ENCODE measurements at regions not wholly inside any gene's neighbourhood (a gene's known extent, or its start where the extent isn't known, plus 50 kb on each side); places are given as distances from the start of the nearest gene placed in this dataset.

DNA sequence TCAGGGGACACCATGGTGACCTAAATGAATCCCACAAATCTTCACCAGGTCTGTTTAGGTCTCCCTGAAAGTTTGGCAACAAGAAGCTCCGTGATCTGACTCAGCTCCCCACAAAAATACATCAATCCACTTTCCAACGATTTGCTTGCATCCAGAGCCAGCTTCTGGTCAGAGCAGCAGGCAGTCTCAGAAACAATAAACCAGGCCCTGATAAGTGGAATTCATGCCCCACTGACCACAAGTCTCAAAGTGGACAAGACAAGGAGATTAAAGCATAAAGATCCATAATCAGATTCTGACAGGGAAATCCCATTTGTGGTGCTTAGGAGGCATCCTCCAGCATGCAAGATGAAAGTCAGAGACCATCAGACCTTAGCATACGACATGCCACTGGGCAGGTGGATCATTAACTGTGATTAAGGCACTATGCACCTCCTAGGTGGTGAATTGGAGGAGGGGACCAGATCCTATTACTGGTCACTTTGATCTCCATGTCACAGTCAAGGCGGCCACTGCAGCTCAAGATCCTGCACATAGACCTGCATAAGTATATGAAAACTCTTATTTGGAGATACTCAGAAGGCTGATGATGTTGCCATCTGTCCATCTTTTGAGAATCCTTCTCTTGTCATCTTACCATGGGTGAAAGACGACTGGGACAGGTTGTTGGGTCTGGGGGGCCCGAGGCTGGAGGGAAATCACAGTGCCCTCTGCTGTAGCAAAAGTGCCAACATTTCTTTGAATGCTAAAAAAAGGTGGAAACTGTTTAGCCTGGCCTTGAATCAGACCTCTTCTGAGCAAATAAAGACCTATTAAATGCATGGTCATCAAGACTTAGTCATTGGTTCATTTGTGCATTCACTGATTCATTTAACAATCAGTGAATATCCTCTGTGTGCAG, 309.2 kb upstream of the CCL2 start:
- no peak overlapping the region for H3K4me3 ChIP-seq (ENCODE audit: low read depth in 1 of 2, low read length in 1 of 2)
- no peaks in the 10 kb centered on the region for H3K4me1 ChIP-seq (ENCODE audit: control insufficient read depth in 1 of 2, insufficient read depth in 1 of 2, low read depth in 1 of 2, low read length in 1 of 2)
- no peaks in the 10 kb centered on the region for H3K27me3 ChIP-seq
- no peaks in the 10 kb centered on the region for H3K36me3 ChIP-seq
- no peak overlapping the region for H3K27ac ChIP-seq
- TF ChIP-seq, protein P1, sequence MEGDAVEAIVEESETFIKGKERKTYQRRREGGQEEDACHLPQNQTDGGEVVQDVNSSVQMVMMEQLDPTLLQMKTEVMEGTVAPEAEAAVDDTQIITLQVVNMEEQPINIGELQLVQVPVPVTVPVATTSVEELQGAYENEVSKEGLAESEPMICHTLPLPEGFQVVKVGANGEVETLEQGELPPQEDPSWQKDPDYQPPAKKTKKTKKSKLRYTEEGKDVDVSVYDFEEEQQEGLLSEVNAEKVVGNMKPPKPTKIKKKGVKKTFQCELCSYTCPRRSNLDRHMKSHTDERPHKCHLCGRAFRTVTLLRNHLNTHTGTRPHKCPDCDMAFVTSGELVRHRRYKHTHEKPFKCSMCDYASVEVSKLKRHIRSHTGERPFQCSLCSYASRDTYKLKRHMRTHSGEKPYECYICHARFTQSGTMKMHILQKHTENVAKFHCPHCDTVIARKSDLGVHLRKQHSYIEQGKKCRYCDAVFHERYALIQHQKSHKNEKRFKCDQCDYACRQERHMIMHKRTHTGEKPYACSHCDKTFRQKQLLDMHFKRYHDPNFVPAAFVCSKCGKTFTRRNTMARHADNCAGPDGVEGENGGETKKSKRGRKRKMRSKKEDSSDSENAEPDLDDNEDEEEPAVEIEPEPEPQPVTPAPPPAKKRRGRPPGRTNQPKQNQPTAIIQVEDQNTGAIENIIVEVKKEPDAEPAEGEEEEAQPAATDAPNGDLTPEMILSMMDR (IDR thresholded peaks at IDR 0.05): no peak
- H3K9me3 ChIP-seq: no peaks in the 10 kb centered on the region

DNA sequence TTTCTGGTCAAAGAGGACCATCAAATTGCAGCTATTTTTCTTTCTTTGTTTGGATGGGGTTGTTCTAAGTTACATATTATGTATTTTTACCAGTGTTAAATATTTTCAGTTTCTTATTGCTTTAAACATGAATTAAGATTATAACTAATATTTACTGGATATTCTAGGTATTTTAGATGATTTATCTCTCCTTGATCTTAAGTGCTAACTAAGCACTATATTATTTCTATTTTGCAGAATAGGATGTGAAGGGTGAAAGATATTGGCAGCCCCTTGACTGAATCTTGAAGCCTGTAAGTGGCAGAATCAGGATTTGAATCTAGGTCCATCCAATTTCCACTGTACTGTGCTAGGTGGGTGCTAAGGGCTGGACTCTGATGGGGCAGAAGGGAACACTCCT, 307.3 kb upstream of the CCL2 start:
- H3K27me3 ChIP-seq: no peaks in the 10 kb centered on the region
- H3K9me3 ChIP-seq: no peaks in the 10 kb centered on the region
- H3K4me3 ChIP-seq (ENCODE audit: low read depth in 1 of 2, low read length in 1 of 2): no peak overlapping the region
- H3K27ac ChIP-seq: no peak overlapping the region
- TF ChIP-seq, protein P1 (IDR thresholded peaks at IDR 0.05): no peak
- no peaks in the 10 kb centered on the region for H3K4me1 ChIP-seq (ENCODE audit: control insufficient read depth in 1 of 2, insufficient read depth in 1 of 2, low read depth in 1 of 2, low read length in 1 of 2)
- H3K36me3 ChIP-seq: no peaks in the 10 kb centered on the region

DNA sequence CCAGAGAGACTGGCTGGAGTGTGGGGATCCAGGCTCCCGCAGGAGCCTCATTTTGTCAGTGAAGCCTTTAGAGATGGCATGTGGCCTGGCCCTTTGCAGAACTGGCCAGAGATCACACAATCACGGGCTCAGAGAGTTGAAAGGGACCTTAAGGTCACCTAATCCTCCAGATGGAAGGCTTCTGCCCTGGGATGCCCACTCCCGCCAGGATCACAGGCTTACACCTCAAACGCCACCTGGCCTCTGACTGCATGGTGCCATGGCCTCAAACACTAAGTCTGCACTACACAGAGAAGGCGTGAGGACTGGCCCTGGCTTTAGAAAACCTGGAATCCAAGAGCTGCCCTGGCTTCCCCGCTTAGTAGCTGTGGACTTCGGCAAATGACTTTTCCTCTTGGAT, 306.8 kb upstream of the CCL2 start:
- H3K4me1 ChIP-seq (ENCODE audit: control insufficient read depth in 1 of 2, insufficient read depth in 1 of 2, low read depth in 1 of 2, low read length in 1 of 2): no peaks in the 10 kb centered on the region
- H3K9me3 ChIP-seq: no peaks in the 10 kb centered on the region
- H3K36me3 ChIP-seq: no peaks in the 10 kb centered on the region
- TF ChIP-seq, protein P1 (IDR thresholded peaks at IDR 0.05): no peak
- no peak overlapping the region for H3K27ac ChIP-seq
- no peak overlapping the region for H3K4me3 ChIP-seq (ENCODE audit: low read depth in 1 of 2, low read length in 1 of 2)
- H3K27me3 ChIP-seq: no peaks in the 10 kb centered on the region

DNA sequence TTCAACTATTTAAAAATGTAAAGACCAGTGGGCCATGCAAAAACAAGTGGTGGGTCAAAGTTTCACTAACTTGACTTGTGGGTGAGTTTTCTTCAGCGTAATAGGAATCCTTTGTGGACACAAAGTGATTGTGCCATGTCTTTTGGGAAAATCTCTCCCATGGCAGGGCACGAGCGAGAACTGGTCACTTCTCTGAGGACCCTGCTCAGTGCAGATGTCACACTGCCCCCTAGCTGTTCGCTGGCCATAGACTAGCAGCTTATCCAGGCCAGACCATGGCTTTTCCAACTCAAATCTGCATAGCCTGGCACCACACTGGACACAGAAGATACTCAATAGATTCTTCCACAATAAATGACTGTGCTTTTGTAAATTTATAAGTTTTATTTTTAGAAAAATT, 306.0 kb upstream of the CCL2 start:
- Histone ChIP-seq H3K27me3 (peaks cover 2% of the 10 kb centered on the region), H3K9me3 (no peaks in the 10 kb centered on the region), H3K4me3 (ENCODE audit: low read depth in 1 of 2, low read length in 1 of 2) (no peak overlapping the region), H3K36me3 (no peaks in the 10 kb centered on the region), H3K4me1 (ENCODE audit: control insufficient read depth in 1 of 2, insufficient read depth in 1 of 2, low read depth in 1 of 2, low read length in 1 of 2) (no peaks in the 10 kb centered on the region), H3K27ac (no peak overlapping the region)
- TF ChIP-seq, protein P1 (IDR thresholded peaks at IDR 0.05): no peak

DNA sequence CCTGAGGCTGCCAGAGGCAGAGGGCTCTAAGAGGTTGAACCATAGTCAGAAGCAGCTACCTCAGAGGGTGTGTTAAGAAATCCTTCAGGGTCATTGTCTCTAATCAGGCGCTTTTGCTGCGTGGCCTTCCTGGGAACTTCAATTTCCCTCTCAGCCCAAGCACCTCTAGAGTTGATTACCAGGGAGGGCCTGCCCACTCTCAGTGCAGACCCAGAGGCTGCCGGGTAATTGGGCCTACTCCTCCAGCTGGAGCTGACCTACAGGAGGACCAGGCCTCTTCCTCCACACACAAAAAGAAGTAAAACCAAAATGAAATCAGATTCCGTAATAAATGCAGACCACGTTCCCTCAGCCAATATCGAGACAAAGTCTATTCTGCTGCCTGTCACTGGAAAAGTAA, 305.0 kb upstream of the CCL2 start:
- Histone ChIP-seq H3K4me1 (ENCODE audit: control insufficient read depth in 1 of 2, insufficient read depth in 1 of 2, low read depth in 1 of 2, low read length in 1 of 2) (no peaks in the 10 kb centered on the region), H3K9me3 (no peaks in the 10 kb centered on the region), H3K4me3 (ENCODE audit: low read depth in 1 of 2, low read length in 1 of 2) (no peak overlapping the region), H3K27me3 (peaks cover 11% of the 10 kb centered on the region), H3K36me3 (no peaks in the 10 kb centered on the region), H3K27ac (no peak overlapping the region)
- TF ChIP-seq, protein P1 (IDR thresholded peaks at IDR 0.05): no peak

Measured in neutrophil (primary cell).